Ishikawa (cell line): ENCODE measurements at regions not wholly inside any gene's neighbourhood (a gene's known extent, or its start where the extent isn't known, plus 50 kb on each side); places are given as distances from the start of the nearest gene placed in this dataset.

ENCODE experiments used
- CEBPB ChIP-seq: IDR thresholded peaks from 2 replicates; pipeline ENCODE4 v1.6.1; 2012
- CREB1 ChIP-seq: IDR thresholded peaks from 2 replicates; pipeline ENCODE4 v1.6.1; 2012; ENCODE audit warnings: low read depth
- EP300 ChIP-seq: IDR thresholded peaks from 2 replicates; pipeline ENCODE4 v1.6.1; 2012; ENCODE audit warnings: borderline replicate concordance
- FOXM1 ChIP-seq: IDR thresholded peaks from 2 replicates; pipeline ENCODE4 v1.6.1; 2012; ENCODE audit warnings: low read depth, borderline replicate concordance
- MAX ChIP-seq: IDR thresholded peaks from 2 replicates; pipeline ENCODE4 v1.6.1; 2012
- NFIC ChIP-seq: IDR thresholded peaks from 2 replicates; pipeline ENCODE4 v1.6.1; 2012
- RAD21 ChIP-seq: IDR thresholded peaks from 2 replicates; pipeline ENCODE4 v1.6.1; 2012; ENCODE audit warnings: low read depth
- REST ChIP-seq: IDR thresholded peaks from 2 replicates; pipeline ENCODE4 v1.6.1; 2012; ENCODE audit warnings: low read depth, mild to moderate bottlenecking
- TAF1 ChIP-seq: IDR thresholded peaks from 2 replicates; pipeline ENCODE4 v1.6.1; 2012; ENCODE audit warnings: low read depth, mild to moderate bottlenecking
- TEAD4 ChIP-seq: IDR thresholded peaks from 2 replicates; pipeline ENCODE4 v1.6.1; 2012
- USF1 ChIP-seq: IDR thresholded peaks from 2 replicates; pipeline ENCODE4 v1.6.1; 2012
- YY1 ChIP-seq: IDR thresholded peaks from 2 replicates; pipeline ENCODE4 v1.6.1; 2012; ENCODE audit warnings: low read depth
- ZBTB7A ChIP-seq: IDR thresholded peaks from 2 replicates; pipeline ENCODE4 v1.6.1; 2012; ENCODE audit warnings: low read depth

GRCh38 chr15:98195796-98196195, 235.3 kb downstream of the ARRDC4 start:
- TF ChIP-seq ZBTB7A (no peak), YY1 (no peak), FOXM1 (no peak), NFIC (no peak), RAD21 (no peak), MAX (no peak), REST (no peak), USF1 (no peak), TEAD4 (no peak), TAF1 (no peak), EP300 (no peak), CEBPB (no peak), CREB1 (no peak)
